ENCODE measurements at regions not wholly inside any gene's neighbourhood (a gene's known extent, or its start where the extent isn't known, plus 50 kb on each side); places are given as distances from the start of the nearest gene placed in this dataset.

DNA sequence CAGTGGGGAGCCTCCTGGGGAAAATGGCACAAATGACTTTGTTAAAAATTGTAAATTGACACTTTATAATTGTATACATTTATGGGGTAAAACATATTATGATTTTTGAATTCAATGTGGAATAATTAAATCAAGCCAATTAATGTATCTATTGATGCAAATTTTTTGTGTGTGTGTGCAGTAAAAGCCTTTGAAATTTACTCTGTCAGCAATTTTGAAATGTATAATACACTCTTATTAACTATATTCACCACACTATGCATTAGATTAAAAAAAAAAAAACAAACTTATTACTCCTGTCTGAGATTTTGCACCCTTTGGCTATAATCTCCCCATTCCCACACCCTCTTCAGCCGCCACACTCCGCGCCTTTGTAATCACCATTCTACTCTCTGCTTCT is 119.2 kb downstream of the S1PR1 start:
- TF ChIP-seq, protein P1, sequence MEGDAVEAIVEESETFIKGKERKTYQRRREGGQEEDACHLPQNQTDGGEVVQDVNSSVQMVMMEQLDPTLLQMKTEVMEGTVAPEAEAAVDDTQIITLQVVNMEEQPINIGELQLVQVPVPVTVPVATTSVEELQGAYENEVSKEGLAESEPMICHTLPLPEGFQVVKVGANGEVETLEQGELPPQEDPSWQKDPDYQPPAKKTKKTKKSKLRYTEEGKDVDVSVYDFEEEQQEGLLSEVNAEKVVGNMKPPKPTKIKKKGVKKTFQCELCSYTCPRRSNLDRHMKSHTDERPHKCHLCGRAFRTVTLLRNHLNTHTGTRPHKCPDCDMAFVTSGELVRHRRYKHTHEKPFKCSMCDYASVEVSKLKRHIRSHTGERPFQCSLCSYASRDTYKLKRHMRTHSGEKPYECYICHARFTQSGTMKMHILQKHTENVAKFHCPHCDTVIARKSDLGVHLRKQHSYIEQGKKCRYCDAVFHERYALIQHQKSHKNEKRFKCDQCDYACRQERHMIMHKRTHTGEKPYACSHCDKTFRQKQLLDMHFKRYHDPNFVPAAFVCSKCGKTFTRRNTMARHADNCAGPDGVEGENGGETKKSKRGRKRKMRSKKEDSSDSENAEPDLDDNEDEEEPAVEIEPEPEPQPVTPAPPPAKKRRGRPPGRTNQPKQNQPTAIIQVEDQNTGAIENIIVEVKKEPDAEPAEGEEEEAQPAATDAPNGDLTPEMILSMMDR (IDR thresholded peaks at IDR 0.05), result no peak
- TF ChIP-seq EP300 (IDR thresholded peaks at IDR 0.05) (no peak), POLR2A (IDR thresholded peaks at IDR 0.05) (no peak), POLR2AphosphoS5 (IDR thresholded peaks at IDR 0.05) (no peak)

Measured in gastroesophageal sphincter (tissue), 3 donors.